RWPE2 (cell line): ENCODE measurements at regions not wholly inside any gene's neighbourhood (a gene's known extent, or its start where the extent isn't known, plus 50 kb on each side); places are given as distances from the start of the nearest gene placed in this dataset.
A peak's percentile ranks its signal among the peaks of the same experiment; 100 is the strongest.
"Not testable (repeated sequence)": the region's sequence is repeated elsewhere in the genome, so short reads cannot be mapped to it uniquely, and the experiment has no call there.

Source experiments
- ATAC-seq: fragments of 200-7000 bp; cut with Tn5 transposase; 3 replicates; pipeline ENCODE4 v1.9.1; 2021; ENCODE audit warnings: low read depth
- DNase-seq: peaks from one replicate; pipeline ENCODE4 v3.0.0-alpha.2; 2020; ENCODE audit warnings: low spot score
- H3K27ac ChIP-seq: fragments of 450-650 bp; 2 replicates; pipeline ENCODE4 v1.5.1; 2017; ENCODE audit warnings: mild to moderate bottlenecking; ENCODE audit not compliant: poor library complexity, severe bottlenecking
- H3K27me3 ChIP-seq: fragments of 250-450 bp; sonication (Bioruptor Pico); 2 replicates; pipeline ENCODE4 v1.5.1; 2021; ENCODE audit warnings: mild to moderate bottlenecking, moderate library complexity; ENCODE audit not compliant: insufficient read depth, poor library complexity, severe bottlenecking
- H3K36me3 ChIP-seq: fragments of 250-450 bp; sonication (Bioruptor Pico); 2 replicates; pipeline ENCODE4 v1.5.1; 2020; ENCODE audit warnings: low read depth, mild to moderate bottlenecking, moderate library complexity
- H3K4me1 ChIP-seq: fragments of 250-450 bp; sonication (Bioruptor Pico); 2 replicates; pipeline ENCODE4 v1.5.1; 2021; ENCODE audit warnings: mild to moderate bottlenecking, moderate library complexity; ENCODE audit not compliant: insufficient read depth, poor library complexity, severe bottlenecking
- H3K4me3 ChIP-seq: fragments of 250-450 bp; sonication (Bioruptor Pico); 2 replicates; pipeline ENCODE4 v1.5.1; 2021; ENCODE audit warnings: mild to moderate bottlenecking, moderate library complexity; ENCODE audit not compliant: severe bottlenecking
- H3K9me3 ChIP-seq: fragments of 250-450 bp; sonication (Bioruptor Pico); 2 replicates; pipeline ENCODE4 v1.5.1; 2021; ENCODE audit warnings: mild to moderate bottlenecking, moderate library complexity; ENCODE audit not compliant: severe bottlenecking
- TF ChIP-seq, protein P1 (sequence below): fragments of 450-650 bp; IDR thresholded peaks from one replicate; pipeline ENCODE4 v1.5.1; 2017; ENCODE audit warnings: mild to moderate bottlenecking, moderate library complexity; ENCODE audit not compliant: poor library complexity, severe bottlenecking

DNA sequence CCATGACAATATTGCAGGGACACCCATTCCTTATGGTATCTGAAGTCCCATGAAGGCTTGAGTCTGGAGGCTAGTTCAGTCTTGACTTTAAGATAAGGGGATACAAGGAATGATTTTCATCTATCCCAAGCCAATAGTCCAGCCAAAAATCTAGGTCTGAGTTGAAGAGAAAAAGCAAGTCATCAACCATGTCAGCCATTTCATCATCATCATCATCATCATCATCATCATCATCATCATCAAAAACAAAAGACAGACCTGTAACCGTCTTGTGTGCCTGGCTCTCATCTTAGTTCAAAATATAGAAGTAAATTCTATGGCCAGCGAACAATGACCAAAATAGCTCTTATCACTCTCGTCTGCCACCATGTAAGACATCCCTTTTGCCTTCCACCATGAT, 59.5 kb upstream of the FAM90A26 start:
- not testable (repeated sequence) for ATAC-seq, H3K9me3 ChIP-seq, DNase-seq, H3K27ac ChIP-seq, H3K4me3 ChIP-seq, H3K36me3 ChIP-seq, H3K4me1 ChIP-seq, H3K27me3 ChIP-seq

DNA sequence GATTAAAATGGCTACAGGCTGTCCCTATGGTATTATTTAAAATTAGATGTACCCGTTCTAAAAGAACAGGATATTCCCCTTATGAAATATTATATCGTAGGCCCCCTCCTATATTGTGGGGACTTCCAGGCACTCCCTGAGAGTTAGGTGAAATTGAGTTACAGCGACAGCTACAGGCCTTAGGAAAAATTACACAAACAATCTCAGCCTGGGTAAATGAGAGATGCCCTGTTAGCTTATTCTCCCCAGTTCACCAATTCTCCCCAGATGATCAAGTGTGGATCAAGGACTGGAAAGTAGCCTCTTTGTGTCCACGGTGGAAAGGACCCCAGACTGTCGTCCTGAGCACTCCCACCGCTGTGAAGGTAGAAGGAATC, 67.1 kb upstream of the FAM90A26 start:
- H3K27ac ChIP-seq, ATAC-seq, DNase-seq, H3K9me3 ChIP-seq, H3K27me3 ChIP-seq, H3K36me3 ChIP-seq, H3K4me3 ChIP-seq, H3K4me1 ChIP-seq: not testable (repeated sequence)
- TF ChIP-seq, protein P1, sequence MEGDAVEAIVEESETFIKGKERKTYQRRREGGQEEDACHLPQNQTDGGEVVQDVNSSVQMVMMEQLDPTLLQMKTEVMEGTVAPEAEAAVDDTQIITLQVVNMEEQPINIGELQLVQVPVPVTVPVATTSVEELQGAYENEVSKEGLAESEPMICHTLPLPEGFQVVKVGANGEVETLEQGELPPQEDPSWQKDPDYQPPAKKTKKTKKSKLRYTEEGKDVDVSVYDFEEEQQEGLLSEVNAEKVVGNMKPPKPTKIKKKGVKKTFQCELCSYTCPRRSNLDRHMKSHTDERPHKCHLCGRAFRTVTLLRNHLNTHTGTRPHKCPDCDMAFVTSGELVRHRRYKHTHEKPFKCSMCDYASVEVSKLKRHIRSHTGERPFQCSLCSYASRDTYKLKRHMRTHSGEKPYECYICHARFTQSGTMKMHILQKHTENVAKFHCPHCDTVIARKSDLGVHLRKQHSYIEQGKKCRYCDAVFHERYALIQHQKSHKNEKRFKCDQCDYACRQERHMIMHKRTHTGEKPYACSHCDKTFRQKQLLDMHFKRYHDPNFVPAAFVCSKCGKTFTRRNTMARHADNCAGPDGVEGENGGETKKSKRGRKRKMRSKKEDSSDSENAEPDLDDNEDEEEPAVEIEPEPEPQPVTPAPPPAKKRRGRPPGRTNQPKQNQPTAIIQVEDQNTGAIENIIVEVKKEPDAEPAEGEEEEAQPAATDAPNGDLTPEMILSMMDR: peak; percentile 21

DNA sequence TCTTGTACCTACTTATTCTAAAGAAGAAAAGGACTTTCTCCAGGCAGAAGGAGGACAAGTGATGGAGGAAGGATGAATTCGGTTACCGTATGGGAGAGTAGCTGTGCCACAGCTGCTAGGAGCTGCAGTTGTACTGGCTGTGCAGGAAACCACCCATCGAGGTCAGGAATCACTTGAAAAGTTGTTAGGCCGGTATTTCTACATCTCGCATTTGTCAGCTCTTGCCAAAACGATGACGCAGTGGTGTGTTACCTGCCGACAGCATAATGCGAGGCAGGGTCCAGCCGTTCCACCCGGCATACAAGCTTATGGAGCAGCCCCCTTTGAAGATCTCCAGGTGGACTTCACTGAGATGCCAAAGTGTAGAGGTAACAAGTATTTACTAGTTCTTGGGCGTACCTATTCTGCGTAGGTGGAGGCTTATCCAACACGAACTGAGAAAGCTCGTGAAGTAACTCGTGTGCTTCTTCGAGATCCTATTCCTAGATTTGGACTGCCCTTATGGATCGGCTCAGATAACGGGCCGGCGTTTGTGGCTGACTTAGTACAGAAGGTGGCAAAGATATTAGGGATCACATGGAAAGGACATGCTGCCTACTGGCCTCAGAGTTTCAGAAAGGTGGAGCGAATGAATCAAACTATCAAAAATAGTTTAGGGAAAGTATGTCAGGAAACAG, 67.6 kb upstream of the FAM90A26 start:
- H3K36me3 ChIP-seq, H3K27ac ChIP-seq, H3K4me1 ChIP-seq, ATAC-seq, H3K9me3 ChIP-seq, H3K4me3 ChIP-seq, H3K27me3 ChIP-seq: not testable (repeated sequence)
- DNase-seq: peak; percentile 66

DNA sequence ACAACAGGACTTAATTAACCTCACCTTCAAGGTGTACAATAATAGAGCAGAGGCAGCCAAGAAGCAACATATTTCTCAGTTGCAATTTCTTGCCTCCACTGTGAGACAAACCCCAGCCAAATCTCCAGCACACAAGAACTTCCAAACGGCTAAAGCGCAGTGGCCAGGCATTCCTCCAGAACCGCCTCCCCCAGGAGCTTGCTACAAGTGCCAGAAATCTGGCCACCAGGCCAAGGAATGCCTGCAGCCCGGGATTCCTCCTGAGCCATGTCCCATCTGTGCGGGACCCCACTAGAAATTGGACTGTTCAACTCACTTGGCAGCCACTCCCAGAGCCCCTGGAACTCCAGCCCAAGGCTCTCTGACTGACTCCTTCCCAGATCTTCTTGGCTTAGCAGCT, 73.9 kb upstream of the FAM90A26 start:
- not testable (repeated sequence) for DNase-seq, H3K9me3 ChIP-seq

DNA sequence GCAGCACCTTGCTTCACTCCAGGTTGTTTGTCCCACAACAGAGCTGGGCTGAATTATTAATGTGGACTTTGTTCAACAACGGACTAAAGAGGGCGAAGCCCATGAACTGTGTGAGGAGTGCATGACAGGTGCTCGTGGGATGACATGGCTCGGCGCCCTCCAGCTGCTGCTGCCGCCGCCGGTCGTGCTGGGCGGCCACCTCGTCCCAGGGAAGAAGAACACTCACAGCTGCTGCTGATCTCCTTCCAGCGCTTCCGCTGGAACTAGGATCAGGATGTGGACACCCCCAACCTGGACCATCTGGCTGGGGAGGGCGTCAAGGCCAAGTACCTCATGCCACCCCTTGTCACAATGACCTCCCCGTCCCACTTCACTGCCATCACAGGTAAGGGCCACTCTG, 91.4 kb upstream of the FAM90A26 start:
- not testable (repeated sequence) for DNase-seq, H3K4me3 ChIP-seq, H3K9me3 ChIP-seq, H3K36me3 ChIP-seq, H3K27ac ChIP-seq, H3K27me3 ChIP-seq, ATAC-seq, H3K4me1 ChIP-seq

More for the DNA sequence above, 73.9 kb upstream of the FAM90A26 start:
- not testable (repeated sequence) for ATAC-seq, H3K4me3 ChIP-seq, H3K27me3 ChIP-seq, H3K4me1 ChIP-seq, H3K27ac ChIP-seq, H3K36me3 ChIP-seq

DNA sequence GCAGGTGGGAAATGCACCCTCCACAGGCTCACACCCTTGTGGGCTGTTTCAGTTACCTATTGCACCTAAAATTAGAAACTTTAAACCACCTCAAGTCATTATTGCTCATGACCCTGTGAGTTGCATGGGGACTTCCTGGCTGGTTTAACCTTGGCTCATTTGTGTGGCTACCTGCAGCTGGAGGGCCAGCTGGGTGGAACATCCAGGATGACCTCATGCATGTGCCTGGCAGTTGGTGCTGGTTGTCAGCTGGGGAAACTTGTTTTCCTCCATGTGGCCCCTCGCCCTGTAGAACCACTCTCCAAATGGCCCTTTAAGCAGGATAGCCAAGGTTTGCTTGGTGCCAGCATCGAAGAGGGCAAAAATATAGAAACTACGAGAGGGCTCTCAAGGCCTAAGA, 93.2 kb upstream of the FAM90A26 start:
- not testable (repeated sequence) for H3K36me3 ChIP-seq, H3K27me3 ChIP-seq, H3K4me3 ChIP-seq, DNase-seq, ATAC-seq, H3K9me3 ChIP-seq, H3K27ac ChIP-seq, H3K4me1 ChIP-seq

DNA sequence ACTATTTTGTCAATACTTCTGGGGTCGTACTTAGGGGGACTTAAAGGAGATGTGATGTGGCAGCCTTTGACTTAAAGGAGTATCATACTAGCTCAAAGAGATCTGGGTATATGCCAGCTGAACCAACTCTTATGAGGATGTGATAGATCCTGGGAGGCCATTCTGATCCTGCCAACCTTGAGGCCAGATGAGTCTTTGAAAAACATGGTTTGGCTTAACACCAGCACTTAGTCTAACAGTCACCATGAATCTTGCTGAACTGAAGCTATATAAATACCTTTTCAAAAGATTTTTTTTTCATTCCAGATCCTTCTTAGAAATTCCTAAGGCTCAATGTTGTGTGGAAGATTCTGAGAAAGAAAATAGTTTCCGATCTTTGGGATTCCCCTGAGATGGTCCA, 93.7 kb upstream of the FAM90A26 start:
- not testable (repeated sequence) for H3K4me3 ChIP-seq, ATAC-seq, DNase-seq, H3K4me1 ChIP-seq, H3K36me3 ChIP-seq, H3K9me3 ChIP-seq, H3K27ac ChIP-seq, H3K27me3 ChIP-seq

DNA sequence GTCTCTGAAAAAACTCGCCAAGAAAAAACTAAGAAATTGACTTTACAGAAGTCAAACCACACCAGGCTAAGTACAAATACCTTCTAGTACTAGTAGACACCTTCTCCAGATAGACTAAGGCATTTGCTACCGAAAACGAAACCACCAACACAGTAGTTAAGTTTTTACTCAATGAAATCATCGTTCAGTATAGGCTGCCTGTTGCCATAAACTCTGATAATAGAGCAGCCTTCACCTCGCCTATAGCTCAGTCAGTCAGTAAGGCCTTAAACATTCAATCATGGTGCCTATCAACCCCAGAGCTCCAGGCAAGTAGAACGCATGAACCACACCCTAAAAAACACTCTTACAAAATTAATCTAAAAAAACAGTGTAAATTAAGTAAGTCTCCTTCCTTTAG, 96.8 kb upstream of the FAM90A26 start:
- not testable (repeated sequence) for H3K27me3 ChIP-seq, ATAC-seq, H3K36me3 ChIP-seq, H3K4me1 ChIP-seq, DNase-seq, H3K9me3 ChIP-seq, H3K4me3 ChIP-seq, H3K27ac ChIP-seq

DNA sequence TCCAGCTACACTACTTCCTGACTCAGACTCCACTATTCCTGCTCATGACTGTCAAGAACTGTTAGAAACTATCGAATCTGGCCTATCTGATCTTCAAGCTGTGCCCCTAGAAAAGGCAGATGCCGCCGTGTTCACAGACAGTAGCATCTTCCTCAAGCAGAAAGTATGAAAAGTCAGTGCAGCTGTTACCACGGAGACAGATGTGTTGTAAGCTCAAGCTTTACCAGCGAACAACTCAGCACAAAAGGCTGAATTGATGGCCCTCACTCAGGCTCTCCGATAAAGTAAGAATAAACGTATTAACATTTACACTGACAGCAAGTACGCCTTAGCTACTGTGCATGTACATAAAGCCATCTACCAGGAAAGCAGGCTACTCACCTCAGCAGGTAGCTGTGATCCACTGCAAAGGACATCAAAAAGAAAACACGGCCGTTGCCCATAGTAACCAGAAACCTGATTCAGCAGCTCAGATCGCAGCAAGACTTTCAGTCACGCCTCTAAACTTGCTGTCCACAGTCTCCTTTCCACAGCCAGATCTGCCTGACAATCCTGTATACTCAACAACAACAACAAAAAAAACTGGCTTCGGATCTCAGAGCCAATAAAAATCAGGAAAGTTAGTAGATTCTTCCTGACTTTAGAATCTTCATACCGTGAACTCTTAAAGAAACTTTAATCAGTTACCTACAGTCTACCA, 97.5 kb upstream of the FAM90A26 start:
- H3K27ac ChIP-seq, ATAC-seq, H3K4me3 ChIP-seq, H3K36me3 ChIP-seq, H3K4me1 ChIP-seq, H3K27me3 ChIP-seq, H3K9me3 ChIP-seq, DNase-seq: not testable (repeated sequence)

DNA sequence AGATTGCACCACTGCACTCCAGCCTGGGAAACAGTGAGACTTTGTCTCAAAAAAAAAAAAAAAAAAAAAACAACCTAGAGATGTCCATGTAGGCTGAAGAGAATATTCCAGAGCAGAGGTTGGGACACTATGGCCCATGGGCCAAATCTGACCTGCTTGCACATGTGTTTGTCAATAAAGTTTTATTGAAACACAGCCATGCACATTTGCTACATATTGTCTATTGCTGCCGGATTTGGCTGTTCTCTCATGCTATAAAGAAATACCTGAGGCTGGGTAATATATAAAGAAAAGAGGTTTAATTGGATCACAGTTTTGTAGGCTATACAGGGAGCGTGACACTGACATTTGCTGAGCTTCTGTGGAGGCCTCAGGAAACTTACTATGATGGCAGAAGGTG, 102.3 kb upstream of the FAM90A26 start:
- H3K4me3 ChIP-seq, DNase-seq, H3K27ac ChIP-seq, H3K9me3 ChIP-seq, H3K36me3 ChIP-seq, H3K4me1 ChIP-seq, ATAC-seq, H3K27me3 ChIP-seq: not testable (repeated sequence)

DNA sequence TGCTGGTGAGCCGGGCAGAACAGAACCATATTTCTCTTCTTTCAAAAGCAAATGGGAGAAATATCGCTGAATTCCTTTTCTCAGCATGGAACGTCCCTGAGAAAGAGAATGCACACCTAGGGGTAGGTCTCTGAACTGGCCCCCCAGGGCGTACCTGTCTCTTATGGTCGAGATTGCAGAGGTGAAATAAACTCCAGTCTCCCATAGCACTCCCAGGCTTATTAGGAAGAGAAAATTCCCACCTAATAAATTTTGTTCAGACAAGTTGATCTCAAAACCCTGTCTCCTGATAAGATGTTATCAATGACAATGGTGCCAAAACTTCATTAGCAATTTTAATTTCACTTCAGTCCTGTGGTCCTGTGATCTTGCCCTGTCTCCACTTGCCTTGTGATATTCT, 106.6 kb upstream of the FAM90A26 start:
- H3K36me3 ChIP-seq, H3K27ac ChIP-seq, H3K27me3 ChIP-seq, DNase-seq, H3K4me3 ChIP-seq, H3K9me3 ChIP-seq, ATAC-seq, H3K4me1 ChIP-seq: not testable (repeated sequence)
